IPS DF 19.7 (cell line): ENCODE measurements at regions not wholly inside any gene's neighbourhood (a gene's known extent, or its start where the extent isn't known, plus 50 kb on each side); places are given as distances from the start of the nearest gene placed in this dataset.
"Not testable (repeated sequence)": the region's sequence is repeated elsewhere in the genome, so short reads cannot be mapped to it uniquely, and the experiment has no call there.

Experiments
- DNase-seq: peaks from one replicate; pipeline ENCODE4 v3.0.0-alpha.2; 2013; ENCODE audit warnings: low read depth, low spot score

DNA sequence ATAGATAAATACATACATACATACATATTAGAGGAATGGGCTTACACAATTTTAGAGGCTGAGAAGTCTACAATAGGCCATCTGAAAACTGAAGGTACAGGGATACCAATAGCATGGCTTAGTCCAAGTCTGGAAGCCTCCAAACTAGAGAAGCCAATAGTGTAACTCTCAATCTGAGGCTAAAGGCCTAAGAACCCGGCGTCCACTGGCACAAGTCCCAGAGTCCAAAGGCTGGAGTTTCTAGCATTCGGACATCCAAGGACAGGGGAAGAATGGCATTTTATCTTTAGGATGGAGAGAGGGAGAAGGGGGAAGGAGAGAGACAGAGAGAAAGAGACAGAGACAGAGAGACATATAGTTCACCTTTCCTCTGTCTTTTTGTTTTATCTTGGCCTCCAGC, 63.7 kb upstream of the SYT4 start:
- no peak for DNase-seq

DNA sequence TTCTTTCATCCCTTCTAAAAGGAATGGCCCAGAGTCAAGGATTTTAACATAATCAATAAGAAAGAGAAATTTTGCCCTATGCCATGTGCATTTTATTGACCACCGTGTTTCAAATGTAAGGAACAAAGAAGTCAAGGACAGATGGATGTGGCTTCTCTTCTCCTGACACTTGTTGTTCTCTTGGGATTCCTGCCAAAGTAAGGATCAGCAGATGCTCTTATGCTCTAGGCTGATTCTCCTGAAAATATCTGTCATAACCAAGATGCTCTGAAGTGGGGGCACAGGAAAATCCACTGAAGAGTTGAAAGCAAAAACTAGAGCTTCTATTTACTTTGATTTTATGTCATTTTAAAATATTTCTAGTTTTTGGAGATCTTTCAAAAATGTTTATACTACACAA, 72.9 kb upstream of the SYT4 start:
- DNase-seq, result no peak

DNA sequence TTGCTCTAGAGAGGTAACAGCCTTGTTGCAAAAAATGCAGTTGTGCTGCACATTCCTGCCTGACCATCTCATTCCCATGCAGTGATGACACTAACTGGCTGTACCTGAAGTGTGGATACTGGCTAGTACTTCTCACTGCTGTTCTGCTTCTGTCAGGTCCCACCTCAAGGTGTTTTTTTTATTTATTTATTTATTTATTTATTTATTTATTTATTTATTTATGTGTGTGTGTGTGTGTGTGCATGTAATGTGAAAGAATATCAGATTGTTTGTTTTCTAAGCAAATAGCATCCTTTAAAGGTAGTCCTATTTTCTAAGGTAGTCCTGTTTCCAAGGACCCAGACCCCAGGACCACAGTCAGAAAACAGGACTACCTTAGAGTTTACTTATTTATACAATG, 87.2 kb upstream of the SYT4 start:
- no peak for DNase-seq

DNA sequence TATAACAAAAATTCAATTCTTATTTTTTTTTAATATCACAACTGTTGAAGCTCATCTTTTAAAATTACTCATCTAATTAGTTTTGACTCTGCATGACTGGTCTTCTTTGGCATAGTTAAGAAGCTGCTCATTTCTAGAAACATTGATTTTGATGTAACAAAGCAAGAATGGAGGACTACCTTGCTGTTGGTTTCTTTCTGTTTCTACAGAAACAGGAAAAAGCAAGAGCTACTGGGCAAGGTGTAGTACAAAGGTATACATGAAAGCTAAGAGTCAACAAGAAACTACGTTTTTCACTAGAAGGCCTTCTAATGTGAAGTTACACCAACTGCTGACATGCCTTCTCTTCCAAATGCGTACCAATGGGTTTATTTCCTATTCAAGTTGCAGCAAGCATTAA, 90.6 kb upstream of the SYT4 start:
- no peak for DNase-seq

GRCh38 chr18:43369311-43369710, 92.0 kb upstream of the SYT4 start:
- not testable (repeated sequence) for DNase-seq

DNA sequence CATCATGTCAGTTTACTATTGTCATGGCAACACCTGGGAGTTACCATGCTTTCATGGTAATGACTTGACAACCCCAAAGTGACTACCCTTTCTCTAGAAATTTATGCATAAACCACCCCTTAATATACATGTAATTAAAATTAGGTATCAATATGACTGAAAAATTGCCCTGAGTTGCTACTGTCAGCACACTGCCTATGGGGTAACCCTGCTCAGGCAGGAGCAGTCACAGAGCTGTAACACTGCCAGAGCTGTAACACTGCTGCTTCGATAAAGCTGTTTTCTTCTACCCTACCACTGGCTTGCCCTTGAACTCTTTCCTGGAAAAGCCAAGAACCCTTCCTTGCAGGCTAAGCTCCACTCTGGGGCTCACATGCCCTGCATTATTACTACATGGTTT, 95.5 kb upstream of the SYT4 start:
- no peak for DNase-seq

DNA sequence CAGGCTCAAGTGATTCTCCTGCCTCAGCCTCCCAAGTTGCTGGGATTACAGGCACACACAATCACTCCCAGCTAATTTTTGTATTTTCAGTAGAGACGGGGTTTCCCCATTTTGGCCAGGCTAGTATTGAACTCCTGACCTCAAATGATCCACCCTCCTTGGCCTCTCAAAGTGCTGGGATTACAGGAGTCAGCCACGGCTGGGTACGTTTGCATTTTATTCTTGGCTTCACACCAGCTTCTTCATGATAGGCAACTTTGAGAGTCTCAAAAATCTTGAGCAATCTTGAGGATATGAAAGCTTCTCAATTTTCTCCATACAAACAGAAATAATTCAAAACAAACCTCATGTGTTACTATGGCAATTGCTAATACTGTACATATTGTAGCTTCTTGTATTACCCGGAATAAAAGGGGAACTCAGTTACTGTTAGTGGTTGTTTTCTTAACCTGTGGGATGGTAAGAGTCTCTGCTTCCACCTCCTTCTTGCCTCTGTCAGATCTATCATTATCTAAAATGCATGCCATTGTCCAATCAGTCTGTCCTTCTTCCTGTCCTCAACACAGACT, 102.9 kb upstream of the SYT4 start:
- DNase-seq, result no peak

GRCh38 chr18:43382641-43383403, 105.5 kb upstream of the SYT4 start:
- DNase-seq, result no peak

DNA sequence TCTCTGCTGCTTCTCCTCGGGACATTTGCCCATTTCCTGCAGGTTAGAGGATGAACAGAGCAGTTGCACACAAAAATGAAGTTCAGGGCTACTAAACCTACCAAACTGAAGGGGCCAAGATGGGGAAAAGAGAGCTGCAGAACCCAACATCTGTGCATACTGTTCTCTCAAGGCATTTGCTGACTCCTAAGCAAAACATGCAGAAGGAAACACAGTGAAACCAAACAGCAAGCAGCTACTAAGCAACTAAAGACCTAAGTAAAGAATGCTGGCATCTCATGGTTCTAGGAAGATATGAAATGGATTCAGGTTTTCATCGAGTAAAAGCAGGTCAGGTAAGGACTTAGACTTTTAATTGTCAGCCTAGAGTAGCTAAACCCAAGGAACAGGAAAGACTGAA, 111.9 kb upstream of the SYT4 start:
- no peak for DNase-seq

- no peak for DNase-seq
Measured at GRCh38 chr18:43392168-43392567, 114.9 kb upstream of the SYT4 start.

- no peak for DNase-seq
Measured at GRCh38 chr18:43393174-43393573, 115.9 kb upstream of the SYT4 start.

DNA sequence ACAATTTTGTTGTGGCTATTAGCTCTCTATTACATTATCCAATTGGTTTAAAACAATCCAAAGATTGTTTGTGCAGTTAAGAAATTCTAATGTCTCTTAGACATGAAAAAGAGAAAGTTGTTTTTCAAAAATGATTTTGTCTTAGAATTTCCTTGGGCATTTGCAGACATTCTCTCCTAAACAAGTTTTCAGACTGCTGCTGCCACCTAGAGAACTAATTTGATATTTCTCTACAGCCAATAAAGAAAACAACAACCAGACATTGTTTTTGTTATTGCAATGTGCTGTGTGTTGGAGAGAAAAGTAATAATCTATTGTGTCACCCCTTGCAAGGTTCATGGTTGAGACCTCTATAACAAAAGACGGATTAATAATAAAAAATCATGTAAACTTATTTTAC, 119.0 kb upstream of the SYT4 start:
- no peak for DNase-seq

DNA sequence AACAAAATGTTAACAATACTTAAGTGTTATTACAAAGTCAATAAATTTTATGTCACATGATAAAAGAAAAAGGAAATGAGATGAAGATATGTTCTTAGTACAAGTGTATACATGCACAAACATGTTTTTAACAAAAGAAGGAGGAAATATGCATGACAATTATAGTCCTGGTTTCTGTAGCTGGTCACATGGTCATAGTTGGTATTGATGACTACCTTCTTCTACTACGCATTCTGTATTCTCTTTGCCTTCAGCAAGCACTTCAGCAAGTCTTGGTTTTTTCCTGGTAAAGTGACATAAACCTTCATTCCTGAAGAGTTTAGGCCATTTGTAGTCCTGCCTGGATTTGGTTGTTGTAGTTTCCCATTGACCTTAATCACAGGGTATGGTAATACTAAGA, 121.3 kb upstream of the SYT4 start:
- no peak for DNase-seq

GRCh38 chr18:43405097-43405496, 127.8 kb upstream of the SYT4 start:
- no peak for DNase-seq

DNA sequence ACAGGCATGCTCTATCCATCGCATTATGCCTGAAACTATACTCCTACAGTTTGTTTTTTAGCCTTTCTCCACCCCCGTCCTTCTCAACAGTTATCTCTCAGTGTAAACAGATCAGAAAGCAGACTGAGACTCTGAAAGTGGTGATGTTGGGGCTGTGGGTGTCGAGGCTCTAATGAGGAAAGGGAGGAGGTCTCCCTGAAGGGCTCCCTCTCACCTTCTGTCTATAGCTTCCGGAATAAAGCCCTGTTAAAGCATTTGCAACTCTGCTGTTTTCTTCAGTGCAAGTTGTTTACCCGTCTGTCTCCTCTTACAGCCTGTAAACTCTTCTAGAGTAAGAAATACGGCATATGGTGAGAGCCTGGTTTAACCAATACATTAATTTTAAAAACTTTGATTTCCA, 136.7 kb upstream of the SYT4 start:
- no peak for DNase-seq

GRCh38 chr18:43420091-43420490, 142.8 kb upstream of the SYT4 start:
- no peak for DNase-seq

GRCh38 chr18:43420950-43421349, 143.7 kb upstream of the SYT4 start:
- DNase-seq, result no peak

GRCh38 chr18:43422518-43422917, 145.2 kb upstream of the SYT4 start:
- DNase-seq, result no peak

DNA sequence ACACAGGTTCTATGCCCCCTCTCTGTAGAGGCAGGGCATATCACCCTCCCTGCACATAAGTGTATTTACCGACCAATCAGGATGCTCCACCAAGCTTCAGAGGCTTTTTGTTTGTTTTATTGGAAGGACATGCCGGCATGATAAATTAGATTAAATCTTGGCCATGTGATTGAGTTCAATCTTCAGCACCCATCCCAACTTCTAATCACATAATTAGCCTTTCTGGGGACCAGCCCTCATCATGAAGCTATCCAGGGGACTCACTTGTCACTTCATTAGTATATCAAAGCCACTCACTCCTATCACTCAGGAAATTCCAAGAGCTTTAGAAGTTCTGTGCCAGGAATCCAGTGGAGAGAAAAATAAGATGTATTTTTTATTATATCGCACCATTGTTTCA, 158.6 kb upstream of the SYT4 start:
- DNase-seq, result no peak

DNA sequence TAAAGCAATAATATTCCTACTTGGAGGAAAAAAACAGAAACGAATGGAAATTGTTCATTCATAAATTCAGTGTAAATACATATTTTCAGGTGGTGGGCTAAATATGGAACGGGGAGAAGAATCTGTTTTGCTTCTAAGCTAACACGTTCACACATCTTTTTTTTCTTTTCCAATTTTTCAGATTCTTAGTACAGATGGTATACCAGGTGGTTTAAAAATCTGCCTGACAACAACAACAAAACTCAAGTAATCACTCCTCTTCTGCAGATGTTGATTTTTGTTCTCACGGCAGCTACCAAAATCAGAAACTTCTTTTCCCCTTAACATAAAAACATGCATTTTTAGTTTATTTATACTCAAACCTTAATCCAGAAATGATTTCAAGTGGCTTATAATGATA, 164.8 kb upstream of the SYT4 start:
- no peak for DNase-seq

- no peak for DNase-seq
Measured at GRCh38 chr18:43442571-43442970, 165.3 kb upstream of the SYT4 start.

DNA sequence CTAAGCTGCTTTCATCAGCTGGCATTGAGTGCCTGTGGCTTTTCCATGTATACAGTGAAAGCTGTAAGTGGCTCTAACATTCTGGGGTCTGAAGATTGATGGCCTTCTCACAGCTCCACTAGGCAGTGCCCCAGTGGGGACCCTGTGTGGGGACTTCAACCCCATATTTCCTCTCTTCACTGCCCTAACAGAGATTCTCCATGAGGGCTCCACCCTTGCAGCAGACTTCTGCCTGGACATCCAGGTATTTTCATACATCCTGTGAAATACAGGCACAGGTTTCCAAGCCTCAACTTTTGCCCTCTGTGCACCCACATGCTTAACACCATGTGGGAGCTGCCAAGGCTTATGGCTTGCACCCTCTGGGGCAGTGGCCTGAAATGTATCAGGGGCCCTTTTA, 188.2 kb upstream of the SYT4 start:
- DNase-seq, result no peak

- DNase-seq, result no peak
Measured at GRCh38 chr18:43471873-43472272, 194.6 kb upstream of the SYT4 start.

- DNase-seq, result no peak
Measured at GRCh38 chr18:43481069-43481468, 203.8 kb upstream of the SYT4 start.
